Spleen (tissue), 11 donors: ENCODE measurements at regions not wholly inside any gene's neighbourhood (a gene's known extent, or its start where the extent isn't known, plus 50 kb on each side); places are given as distances from the start of the nearest gene placed in this dataset.

ENCODE experiments used
- DNase-seq: peaks from one replicate; pipeline ENCODE4 v3.0.0-alpha.2; 2020
- H3K27ac ChIP-seq, 8 donors: fragments of 200-600 bp; sonication (generic) in 7 of 8; 1 replicate in 4 of 8; 2 replicates in 4 of 8; pipeline versions ENCODE4 v1.5.0 to v1.8.0; 2016 to 2021; ENCODE audit warnings: inconsistent platforms in 4 of 8, mild to moderate bottlenecking in 4 of 8, moderate library complexity in 1 of 8
- H3K27me3 ChIP-seq, 7 donors: fragments of 200-600 bp; sonication (generic) in 6 of 7; replicated peaks in 1 of 7; 1 replicate in 4 of 7; 2 replicates in 3 of 7; pipeline versions ENCODE4 v1.5.0 to v1.8.0; 2016 to 2021; ENCODE audit warnings: inconsistent platforms in 3 of 7, mild to moderate bottlenecking in 1 of 7
- H3K36me3 ChIP-seq, 6 donors: fragments of 200-600 bp; sonication (generic) in 5 of 6; 1 replicate in 4 of 6; 2 replicates in 2 of 6; pipeline versions ENCODE4 v1.5.0 to v1.8.0; 2016 to 2021; ENCODE audit warnings: inconsistent platforms in 2 of 6
- H3K4me1 ChIP-seq, 6 donors: fragments of 200-600 bp; sonication (generic) in 5 of 6; 1 replicate in 3 of 6; 2 replicates in 3 of 6; pipeline versions ENCODE4 v1.5.0 to v1.8.0; 2016 to 2021; ENCODE audit warnings: inconsistent platforms in 3 of 6
- H3K4me3 ChIP-seq, 8 donors: fragments of 200-600 bp; sonication (generic) in 7 of 8; 1 replicate in 4 of 8; 2 replicates in 4 of 8; pipeline versions ENCODE4 v1.5.0 to v1.8.0; 2016 to 2021; ENCODE audit warnings: inconsistent platforms in 4 of 8, mild to moderate bottlenecking in 4 of 8, moderate library complexity in 2 of 8
- H3K9me3 ChIP-seq, 8 donors: fragments of 200-600 bp; sonication (generic) in 7 of 8; 1 replicate in 4 of 8; 2 replicates in 4 of 8; pipeline versions ENCODE4 v1.5.0 to v1.8.0; 2016 to 2021; ENCODE audit warnings: inconsistent platforms in 4 of 8
- POLR2A ChIP-seq, 3 donors: fragments of 450-650 bp; IDR thresholded peaks; one replicate each; pipeline ENCODE4 v1.5.1; 2017; ENCODE audit warnings: antibody characterized with exemption in 3 of 3, mild to moderate bottlenecking in 1 of 3
- POLR2AphosphoS5 ChIP-seq, 3 donors: sonication (generic); formaldehyde crosslinking; IDR thresholded peaks; one replicate each; pipeline ENCODE4 v1.5.1; 2017; ENCODE audit warnings: antibody characterized with exemption in 3 of 3
- WGBS, 5 donors: extraction: QIAGEN DNeasy Blood & Tissue Kit in 3 of 5; methylation state at CpG; one replicate each; pipeline versions ENCODE4 v1.1.5 to v1.1.7; 2013 to 2018; 5-methylcytosine and 5-hydroxymethylcytosine counted together
- intact Hi-C: fragments of 100-400 bp; cut with DNase I; formaldehyde crosslinking; loops from one replicate; pipeline ENCODE4 v1.15.0; 2023; ENCODE audit warnings: low total_unique reads
- TF ChIP-seq, protein P1 (sequence below), 11 experiments: fragments of 200-600 bp in 7 of 11; fragments of 450-650 bp in 4 of 11; sonication (generic) in 4 of 11; IDR thresholded peaks in 8 of 11; conservative IDR thresholded peaks in 3 of 11; 1 replicate in 7 of 11; 2 replicates in 4 of 11; pipeline versions ENCODE4 v1.4.0 to v1.8.0; 2016 to 2021; ENCODE audit warnings: antibody characterized with exemption in 11 of 11, inconsistent platforms in 4 of 11, mild to moderate bottlenecking in 1 of 11
- donor health status: healthy with polysubstance abuse.
- donor health status: DM: no; HTN: no; CAD: no; lungs with moderate emphysema.
- donor health status: DM: no; HTN: no; CAD: no.
- donor health status: Bipolar disorder and iron deficiency.
- donor health status: healthy.
- donor health status: DM: no; HTN: no; CAD: no.
- donor health status: DM: yes; HTN: yes; CAD: no.

DNA sequence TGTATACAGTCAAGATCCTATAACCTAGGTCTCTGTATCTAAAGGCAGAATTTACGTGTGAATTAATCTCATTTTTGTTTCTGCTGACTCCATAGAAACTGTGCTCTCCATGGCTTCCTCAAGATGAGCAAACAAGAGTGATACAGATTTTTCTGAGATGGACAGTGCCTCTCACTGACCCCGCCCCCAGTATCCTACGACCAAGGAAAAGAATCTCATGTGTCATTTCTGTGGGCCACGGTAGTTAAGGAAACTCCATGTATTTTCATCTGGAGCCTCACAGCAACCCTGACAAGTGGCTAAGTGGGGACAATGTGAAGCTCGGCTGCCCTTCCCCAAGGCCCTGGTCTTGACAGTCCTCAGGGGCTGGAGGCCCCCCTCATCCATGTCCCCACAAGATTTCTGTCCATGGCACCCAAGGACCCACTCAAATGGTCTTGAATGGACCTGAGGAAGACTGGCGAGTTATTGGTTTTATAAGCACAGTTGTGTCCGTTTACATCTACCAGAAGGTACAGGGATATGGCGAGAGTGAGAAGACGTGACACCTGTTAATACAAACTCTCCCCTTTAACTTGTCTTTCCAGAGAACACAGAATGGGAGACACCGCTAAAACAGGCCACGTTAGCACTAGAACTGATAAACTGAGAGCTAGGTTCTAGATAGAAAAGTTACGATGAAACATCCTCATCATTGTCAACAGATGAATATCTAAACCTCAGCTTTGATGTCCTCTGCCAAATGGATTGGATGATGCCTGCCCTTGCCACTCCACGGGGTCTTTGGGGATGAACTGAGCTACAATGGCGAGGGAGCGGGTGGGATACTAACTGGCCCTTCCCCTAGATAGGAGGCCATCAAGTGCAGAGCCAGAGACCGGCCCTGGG is 108.4 kb upstream of the EGLN3 start:
- peak overlapping the region; percentile 64 to 86 (median 85) for H3K27ac ChIP-seq
- DNase-seq, result no peak
- 80 to 85% (median 84%) methylated on average over 15 to 16 of the region's 16 CpGs for WGBS, 5 donors
- intact Hi-C loops, result no loop called here
- H3K4me1 ChIP-seq, result peaks cover 0 to 36% (median 16%) of the 10 kb centered on the region in 6 donors
- peaks cover 0 to 33% (median 6%) of the 10 kb centered on the region in 7 donors for H3K27me3 ChIP-seq
- peak overlapping the region; percentile 49 to 77 (median 58) for H3K4me3 ChIP-seq
- TF ChIP-seq POLR2AphosphoS5 (IDR thresholded peaks at IDR 0.05) (no peak), POLR2A (IDR thresholded peaks at IDR 0.05) (no peak)
- TF ChIP-seq, protein P1, sequence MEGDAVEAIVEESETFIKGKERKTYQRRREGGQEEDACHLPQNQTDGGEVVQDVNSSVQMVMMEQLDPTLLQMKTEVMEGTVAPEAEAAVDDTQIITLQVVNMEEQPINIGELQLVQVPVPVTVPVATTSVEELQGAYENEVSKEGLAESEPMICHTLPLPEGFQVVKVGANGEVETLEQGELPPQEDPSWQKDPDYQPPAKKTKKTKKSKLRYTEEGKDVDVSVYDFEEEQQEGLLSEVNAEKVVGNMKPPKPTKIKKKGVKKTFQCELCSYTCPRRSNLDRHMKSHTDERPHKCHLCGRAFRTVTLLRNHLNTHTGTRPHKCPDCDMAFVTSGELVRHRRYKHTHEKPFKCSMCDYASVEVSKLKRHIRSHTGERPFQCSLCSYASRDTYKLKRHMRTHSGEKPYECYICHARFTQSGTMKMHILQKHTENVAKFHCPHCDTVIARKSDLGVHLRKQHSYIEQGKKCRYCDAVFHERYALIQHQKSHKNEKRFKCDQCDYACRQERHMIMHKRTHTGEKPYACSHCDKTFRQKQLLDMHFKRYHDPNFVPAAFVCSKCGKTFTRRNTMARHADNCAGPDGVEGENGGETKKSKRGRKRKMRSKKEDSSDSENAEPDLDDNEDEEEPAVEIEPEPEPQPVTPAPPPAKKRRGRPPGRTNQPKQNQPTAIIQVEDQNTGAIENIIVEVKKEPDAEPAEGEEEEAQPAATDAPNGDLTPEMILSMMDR (IDR thresholded peaks at IDR 0.05 in 8 of 11, conservative IDR thresholded peaks at IDR 0.05 in 3 of 11), result no peak
- no peaks in the 10 kb centered on the region for H3K9me3 ChIP-seq
- H3K36me3 ChIP-seq, result no peaks in the 10 kb centered on the region

DNA sequence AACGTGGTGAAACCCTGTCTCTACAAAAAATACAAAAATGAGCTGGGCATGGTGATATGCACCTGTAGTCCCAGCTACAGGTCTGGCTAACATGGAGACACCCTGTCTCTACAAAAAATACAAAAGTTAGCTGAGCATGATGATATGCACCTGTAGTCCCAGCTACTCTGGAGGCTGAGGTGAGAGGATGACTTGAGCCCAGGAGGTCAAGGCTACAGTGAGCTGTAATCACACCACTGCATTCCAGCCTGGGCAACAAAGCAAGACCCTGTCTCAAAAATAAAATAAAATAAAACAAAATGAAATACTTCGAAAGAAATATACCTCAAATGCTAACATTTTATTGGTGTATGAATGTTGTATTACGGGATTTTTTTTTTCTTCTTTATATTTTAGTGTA is 107.6 kb upstream of the EGLN3 start:
- 91 to 97% (median 95%) methylated on average over 3 of the region's 3 CpGs for WGBS, 5 donors
- intact Hi-C loops, result no loop called here
- TF ChIP-seq POLR2AphosphoS5 (IDR thresholded peaks at IDR 0.05) (no peak), POLR2A (IDR thresholded peaks at IDR 0.05) (no peak)
- TF ChIP-seq, protein P1 (IDR thresholded peaks at IDR 0.05 in 8 of 11, conservative IDR thresholded peaks at IDR 0.05 in 3 of 11), result no peak
- no peaks in the 10 kb centered on the region for H3K36me3 ChIP-seq
- DNase-seq, result no peak
- no peaks in the 10 kb centered on the region for H3K9me3 ChIP-seq
- H3K27ac ChIP-seq, result no peak overlapping the region
- peaks cover under 1 to 41% (median 20%) of the 10 kb centered on the region in 6 donors for H3K4me1 ChIP-seq
- H3K4me3 ChIP-seq, result no peak overlapping the region
- H3K27me3 ChIP-seq, result peaks cover 0 to 33% (median 6%) of the 10 kb centered on the region in 7 donors

DNA sequence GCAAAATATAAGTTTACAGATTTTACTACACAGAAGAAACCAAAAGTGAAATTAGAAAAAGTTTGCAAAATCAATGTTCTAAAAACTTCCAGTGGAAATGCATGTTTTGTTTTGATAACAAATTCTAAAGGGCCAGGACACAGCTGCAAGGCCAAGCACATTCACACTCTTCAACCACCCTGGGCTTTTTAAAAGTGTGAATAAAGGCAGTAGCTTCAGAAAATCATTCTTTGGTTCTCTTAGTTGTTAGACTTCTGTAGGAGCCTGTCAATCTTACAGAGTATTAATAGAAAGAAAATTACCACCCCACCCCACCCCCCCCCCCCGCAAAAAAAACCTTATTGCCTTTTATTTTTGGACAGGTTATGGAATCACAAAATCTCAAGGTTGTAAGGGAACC is 105.2 kb upstream of the EGLN3 start:
- 29 to 70% (median 35%) methylated on average over 1 of the region's 1 CpG for WGBS, 5 donors
- Histone ChIP-seq H3K27ac (peak overlapping the region in 7 of 8 donors; percentile 6 to 80 (median 71)), H3K27me3 (peaks cover 0 to 23% (median 6%) of the 10 kb centered on the region in 7 donors), H3K9me3 (no peaks in the 10 kb centered on the region), H3K36me3 (no peaks in the 10 kb centered on the region), H3K4me3 (no peak overlapping the region), H3K4me1 (peaks cover 10 to 41% (median 20%) of the 10 kb centered on the region in 6 donors)
- TF ChIP-seq POLR2A (IDR thresholded peaks at IDR 0.05), result no peak
- DNase-seq, result no peak
- intact Hi-C loops, result no loop called here

DNA sequence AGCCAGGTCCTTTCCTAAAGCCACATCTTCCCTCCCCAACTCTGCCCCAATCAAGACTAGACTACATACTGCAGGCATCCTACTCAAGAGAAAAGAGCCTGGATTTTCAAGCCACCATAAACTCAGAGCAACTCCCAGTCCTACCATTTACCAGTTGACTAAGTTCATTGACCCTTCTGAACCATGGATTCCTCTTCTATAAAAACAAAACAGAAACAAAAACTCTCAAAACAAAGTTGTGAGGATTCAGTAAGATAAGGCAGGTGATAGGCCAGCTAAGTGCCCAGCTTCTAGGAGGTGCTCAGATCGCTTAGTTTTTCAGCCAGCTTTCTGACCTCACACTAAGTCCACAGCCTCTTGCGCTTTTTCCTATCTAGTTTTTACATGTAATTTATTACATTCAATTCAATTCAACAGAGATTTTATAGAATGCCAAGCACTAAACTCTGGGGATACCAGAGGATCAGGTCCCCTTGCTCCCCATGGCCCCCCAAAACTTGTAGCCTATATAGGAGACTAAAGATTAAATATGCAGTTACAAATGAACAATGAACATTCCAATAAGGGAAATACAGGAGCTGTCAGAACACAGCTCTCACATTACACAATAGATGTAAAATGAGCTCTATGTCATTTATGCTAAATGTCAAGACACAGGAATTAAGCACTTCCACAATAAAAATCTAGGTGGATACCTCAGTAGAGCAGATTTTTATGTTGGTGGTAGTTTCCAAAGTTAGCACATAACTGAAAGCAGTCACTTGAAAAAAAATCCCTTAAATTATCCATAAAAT is 104.5 kb upstream of the EGLN3 start:
- no peaks in the 10 kb centered on the region for H3K9me3 ChIP-seq
- no peaks in the 10 kb centered on the region for H3K36me3 ChIP-seq
- intact Hi-C loops, result no loop called here
- H3K27me3 ChIP-seq, result peaks cover 0 to 16% (median 2%) of the 10 kb centered on the region in 7 donors
- peaks cover 10 to 34% (median 16%) of the 10 kb centered on the region in 6 donors for H3K4me1 ChIP-seq
- TF ChIP-seq POLR2A (IDR thresholded peaks at IDR 0.05) (no peak), POLR2AphosphoS5 (IDR thresholded peaks at IDR 0.05) (no peak)
- TF ChIP-seq, protein P1 (IDR thresholded peaks at IDR 0.05 in 8 of 11, conservative IDR thresholded peaks at IDR 0.05 in 3 of 11), result no peak
- WGBS, 5 donors, result 66 to 84% (median 79%) methylated on average over 2 of the region's 2 CpGs
- no peak for DNase-seq
- no peak overlapping the region for H3K4me3 ChIP-seq
- peak overlapping the region; percentile 6 to 80 (median 65) for H3K27ac ChIP-seq
